Smooth muscle cell (in vitro differentiated cells): ENCODE measurements at regions not wholly inside any gene's neighbourhood (a gene's known extent, or its start where the extent isn't known, plus 50 kb on each side); places are given as distances from the start of the nearest gene placed in this dataset.

Source experiments
- DNase-seq: peaks from one replicate; lab custom pipeline; 2025; ENCODE audit not compliant: unreplicated experiment; lab: John Stamatoyannopoulos, UW
- H2AFZ ChIP-seq: fragments of 200-600 bp; sonication (generic); 2 replicates; pipeline ENCODE4 v1.6.0; 2016; ENCODE audit warnings: antibody characterized with exemption, low read depth, mild to moderate bottlenecking
- H3F3A ChIP-seq: fragments of 200-600 bp; sonication (generic); 2 replicates; pipeline ENCODE4 v1.6.0; 2017; ENCODE audit warnings: antibody characterized with exemption, low read depth
- H3K27ac ChIP-seq: fragments of 200-600 bp; sonication (generic); 2 replicates; pipeline ENCODE4 v1.5.1; 2016; ENCODE audit warnings: low read depth, mild to moderate bottlenecking
- H3K27me3 ChIP-seq: fragments of 200-600 bp; sonication (generic); 2 replicates; pipeline ENCODE4 v1.6.1; 2016; ENCODE audit warnings: low read depth, mild to moderate bottlenecking
- H3K36me3 ChIP-seq: fragments of 200-600 bp; sonication (generic); 2 replicates; pipeline ENCODE4 v1.5.1; 2016; ENCODE audit warnings: low read depth
- H3K4me1 ChIP-seq: fragments of 200-600 bp; sonication (generic); 2 replicates; pipeline ENCODE4 v1.5.1; 2016; ENCODE audit warnings: low read depth
- H3K4me2 ChIP-seq: fragments of 200-600 bp; sonication (generic); 2 replicates; pipeline ENCODE4 v1.6.0; 2016; ENCODE audit warnings: mild to moderate bottlenecking
- H3K4me3 ChIP-seq: fragments of 200-600 bp; sonication (generic); 2 replicates; pipeline ENCODE4 v1.5.1; 2016; ENCODE audit warnings: mild to moderate bottlenecking
- H3K79me2 ChIP-seq: fragments of 200-600 bp; sonication (generic); 2 replicates; pipeline ENCODE4 v1.6.0; 2016; ENCODE audit warnings: low read depth, mild to moderate bottlenecking
- H3K9ac ChIP-seq: fragments of 200-600 bp; sonication (generic); 2 replicates; pipeline ENCODE4 v1.6.0; 2016; ENCODE audit warnings: low read depth
- H3K9me3 ChIP-seq: fragments of 200-600 bp; sonication (generic); replicated peaks from 2 replicates; pipeline ENCODE4 v1.5.1; 2016; ENCODE audit warnings: low read depth
- H4K20me1 ChIP-seq: fragments of 200-600 bp; sonication (generic); 2 replicates; pipeline ENCODE4 v1.6.0; 2016; ENCODE audit warnings: low read depth
- CTCF ChIP-seq: fragments of 200-600 bp; sonication (generic); IDR thresholded peaks from 2 replicates; pipeline ENCODE4 v1.5.1; 2017; ENCODE audit warnings: borderline replicate concordance, mild to moderate bottlenecking, antibody characterized with exemption; ENCODE audit not compliant: insufficient read depth, poor library complexity, severe bottlenecking
- WGBS: methylation state at CpG from one replicate; pipeline ENCODE4 v1.1.7; 2016; ENCODE audit warnings: low lambda C conversion rate; 5-methylcytosine and 5-hydroxymethylcytosine counted together

GRCh38 chr18:65415098-65415497 lies 335.7 kb upstream of the CDH7 start:
- Histone ChIP-seq H4K20me1 (no peaks in the 10 kb centered on the region), H3K9ac (no peak overlapping the region), H2AFZ (no peak overlapping the region), H3K79me2 (no peaks in the 10 kb centered on the region), H3K27me3 (no peaks in the 10 kb centered on the region), H3K4me1 (no peaks in the 10 kb centered on the region), H3K27ac (no peak overlapping the region), H3K9me3 (peaks cover 7% of the 10 kb centered on the region), H3K36me3 (no peaks in the 10 kb centered on the region), H3K4me3 (no peak overlapping the region), H3K4me2 (no peak overlapping the region), H3F3A (no peaks in the 10 kb centered on the region)
- DNase-seq, result no peak
- TF ChIP-seq CTCF, result no peak

- 77% methylated on average over 1 of the region's 1 CpG for WGBS
- no peak for TF ChIP-seq CTCF
These were observed 336.3 kb upstream of the CDH7 start for GRCh38 chr18:65414501-65414900.

GRCh38 chr18:65411061-65411460 lies 339.8 kb upstream of the CDH7 start:
- H3K4me3 ChIP-seq, result no peak overlapping the region
- no peak overlapping the region for H2AFZ ChIP-seq
- H3K27ac ChIP-seq, result no peak overlapping the region
- TF ChIP-seq CTCF, result no peak
- no peaks in the 10 kb centered on the region for H3K4me1 ChIP-seq
- H3F3A ChIP-seq, result no peaks in the 10 kb centered on the region
- DNase-seq, result no peak
- no peaks in the 10 kb centered on the region for H3K79me2 ChIP-seq
- H4K20me1 ChIP-seq, result no peaks in the 10 kb centered on the region
- no peak overlapping the region for H3K4me2 ChIP-seq
- 94% methylated on average over 1 of the region's 1 CpG for WGBS
- no peaks in the 10 kb centered on the region for H3K36me3 ChIP-seq
- no peak overlapping the region for H3K9ac ChIP-seq
- no peaks in the 10 kb centered on the region for H3K9me3 ChIP-seq
- H3K27me3 ChIP-seq, result no peaks in the 10 kb centered on the region

More at GRCh38 chr18:65414501-65414900, 336.3 kb upstream of the CDH7 start:
- no peaks in the 10 kb centered on the region for H3K4me1 ChIP-seq
- H3K79me2 ChIP-seq, result no peaks in the 10 kb centered on the region
- H3K9me3 ChIP-seq, result peaks cover 7% of the 10 kb centered on the region
- H3K9ac ChIP-seq, result no peak overlapping the region
- H2AFZ ChIP-seq, result no peak overlapping the region
- no peak overlapping the region for H3K27ac ChIP-seq
- no peak for DNase-seq
- H3K4me2 ChIP-seq, result no peak overlapping the region
- H3K36me3 ChIP-seq, result no peaks in the 10 kb centered on the region
- no peak overlapping the region for H3K4me3 ChIP-seq
- H4K20me1 ChIP-seq, result no peaks in the 10 kb centered on the region
- H3F3A ChIP-seq, result no peaks in the 10 kb centered on the region
- H3K27me3 ChIP-seq, result no peaks in the 10 kb centered on the region

- Histone ChIP-seq H3F3A (no peaks in the 10 kb centered on the region), H2AFZ (no peak overlapping the region), H3K36me3 (no peaks in the 10 kb centered on the region), H3K4me2 (no peak overlapping the region), H3K27ac (no peak overlapping the region), H3K79me2 (no peaks in the 10 kb centered on the region), H3K4me3 (no peak overlapping the region), H3K27me3 (no peaks in the 10 kb centered on the region), H3K4me1 (no peaks in the 10 kb centered on the region), H3K9me3 (no peaks in the 10 kb centered on the region), H4K20me1 (no peaks in the 10 kb centered on the region), H3K9ac (no peak overlapping the region)
- no peak for DNase-seq
- WGBS, result 82% methylated on average over 3 of the region's 3 CpGs
- TF ChIP-seq CTCF, result no peak
These were observed 341.6 kb upstream of the CDH7 start for GRCh38 chr18:65409261-65409660.
